ENCODE measurements at regions not wholly inside any gene's neighbourhood (a gene's known extent, or its start where the extent isn't known, plus 50 kb on each side); places are given as distances from the start of the nearest gene placed in this dataset.
A peak's percentile ranks its signal among the peaks of the same experiment; 100 is the strongest.
"Not testable (repeated sequence)": the region's sequence is repeated elsewhere in the genome, so short reads cannot be mapped to it uniquely, and the experiment has no call there.

GRCh38 chr2:40666398-40666797 lies 214.5 kb upstream of the SLC8A1 start:
- TF ChIP-seq Cebpa-rat (IDR thresholded peaks at IDR 0.05), result no peak
- Histone ChIP-seq H3K9ac (no peak overlapping the region), H3K36me3 (no peaks in the 10 kb centered on the region), H3K4me1 (no peaks in the 10 kb centered on the region), H4K20me1 (no peaks in the 10 kb centered on the region), H3K27ac (no peak overlapping the region), H3K4me2 (no peak overlapping the region), H3K4me3 (no peak overlapping the region), H3K27me3 (no peaks in the 10 kb centered on the region), H3K9me3 (no peaks in the 10 kb centered on the region)

- 0 out of 2 replicates have a peak, but pooled peaks cover 7% of the 10 kb centered on the region for H3K9me3 ChIP-seq
- no peak overlapping the region for H3K9ac ChIP-seq
- no peaks in the 10 kb centered on the region for H3K36me3 ChIP-seq
- H3K27ac ChIP-seq, result no peak overlapping the region
- no peaks in the 10 kb centered on the region for H4K20me1 ChIP-seq
- H3K27me3 ChIP-seq, result no peaks in the 10 kb centered on the region
- H3K4me1 ChIP-seq, result no peaks in the 10 kb centered on the region
- H3K4me3 ChIP-seq, result no peak overlapping the region
- peak; percentile 77; the same call in 1 of the 2 replicates for TF ChIP-seq Cebpa-rat (IDR thresholded peaks at IDR 0.05)
- no peak overlapping the region for H3K4me2 ChIP-seq
These were observed 216.5 kb upstream of the SLC8A1 start for GRCh38 chr2:40668425-40668824.

GRCh38 chr2:40676134-40676790 lies 224.4 kb upstream of the SLC8A1 start:
- H3K9ac ChIP-seq, H3K27me3 ChIP-seq, H3K4me3 ChIP-seq, H3K4me1 ChIP-seq, H4K20me1 ChIP-seq, H3K27ac ChIP-seq, H3K4me2 ChIP-seq, H3K36me3 ChIP-seq: not testable (repeated sequence)
- H3K9me3 ChIP-seq, result peaks cover 20% of the 10 kb centered on the region

DNA sequence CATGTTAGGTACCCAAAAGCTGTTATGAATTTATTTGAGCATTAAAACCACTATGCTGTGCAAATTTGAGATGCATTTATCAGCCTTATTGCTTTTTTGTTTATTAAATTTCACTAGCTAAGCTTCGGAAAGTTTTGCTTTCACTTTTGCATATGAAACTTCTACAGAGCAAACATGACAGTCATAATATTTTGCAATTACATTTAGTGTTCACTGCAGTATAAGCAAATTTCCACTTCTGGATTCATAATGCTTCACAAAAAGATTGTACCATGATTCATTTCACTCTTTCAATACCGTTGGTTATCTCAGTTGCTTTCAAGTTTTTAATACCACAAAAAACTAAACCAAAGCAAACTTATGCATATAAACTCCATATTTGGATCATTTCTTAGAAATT lies 228.7 kb upstream of the SLC8A1 start:
- H3K27ac ChIP-seq, result no peak overlapping the region
- no peaks in the 10 kb centered on the region for H4K20me1 ChIP-seq
- TF ChIP-seq Cebpa-rat (IDR thresholded peaks at IDR 0.05), result no peak
- no peak overlapping the region for H3K4me3 ChIP-seq
- H3K4me2 ChIP-seq, result no peak overlapping the region
- H3K36me3 ChIP-seq, result no peaks in the 10 kb centered on the region
- H3K9me3 ChIP-seq, result peaks cover 13% of the 10 kb centered on the region
- H3K9ac ChIP-seq, result no peak overlapping the region
- H3K27me3 ChIP-seq, result no peaks in the 10 kb centered on the region
- H3K4me1 ChIP-seq, result no peaks in the 10 kb centered on the region

DNA sequence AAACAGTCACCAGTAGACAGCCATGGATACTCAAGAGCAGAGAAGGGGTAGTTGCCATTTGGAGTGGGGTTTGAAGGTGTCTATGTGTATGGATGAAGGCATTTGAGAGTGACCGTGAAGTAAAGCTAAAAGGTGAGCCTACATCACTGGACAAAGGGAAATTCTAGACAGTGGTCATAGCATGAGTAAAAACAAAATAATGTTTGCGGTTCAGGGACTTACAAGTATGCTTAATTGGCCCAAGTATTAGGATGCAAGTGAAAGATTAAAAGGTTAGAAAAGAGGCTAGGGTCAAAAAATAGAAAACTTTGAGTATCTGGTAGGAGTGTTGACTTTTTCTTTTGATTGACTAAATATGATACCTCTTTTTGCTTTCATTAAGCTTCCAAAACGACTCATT lies 238.1 kb upstream of the SLC8A1 start:
- Histone ChIP-seq H3K36me3 (no peaks in the 10 kb centered on the region), H3K27ac (no peak overlapping the region), H3K27me3 (no peaks in the 10 kb centered on the region), H3K4me2 (no peak overlapping the region), H3K9ac (no peak overlapping the region), H3K4me1 (no peaks in the 10 kb centered on the region), H4K20me1 (no peaks in the 10 kb centered on the region), H3K9me3 (no peaks in the 10 kb centered on the region), H3K4me3 (no peak overlapping the region)
- no peak for TF ChIP-seq Cebpa-rat (IDR thresholded peaks at IDR 0.05)

GRCh38 chr2:40690525-40690924 lies 238.6 kb upstream of the SLC8A1 start:
- H3K4me1 ChIP-seq, result no peaks in the 10 kb centered on the region
- H3K27me3 ChIP-seq, result no peaks in the 10 kb centered on the region
- no peak overlapping the region for H3K9ac ChIP-seq
- H3K27ac ChIP-seq, result no peak overlapping the region
- no peaks in the 10 kb centered on the region for H3K9me3 ChIP-seq
- no peak overlapping the region for H3K4me2 ChIP-seq
- no peak for TF ChIP-seq Cebpa-rat (IDR thresholded peaks at IDR 0.05)
- no peaks in the 10 kb centered on the region for H3K36me3 ChIP-seq
- H3K4me3 ChIP-seq, result no peak overlapping the region
- H4K20me1 ChIP-seq, result no peaks in the 10 kb centered on the region

- no peaks in the 10 kb centered on the region for H3K36me3 ChIP-seq
- H3K27ac ChIP-seq, result no peak overlapping the region
- TF ChIP-seq Cebpa-rat (IDR thresholded peaks at IDR 0.05), result no peak
- H3K9ac ChIP-seq, result no peak overlapping the region
- H3K27me3 ChIP-seq, result no peaks in the 10 kb centered on the region
- no peak overlapping the region for H3K4me3 ChIP-seq
- H3K4me2 ChIP-seq, result no peak overlapping the region
- H3K9me3 ChIP-seq, result no peaks in the 10 kb centered on the region
- H4K20me1 ChIP-seq, result no peaks in the 10 kb centered on the region
- H3K4me1 ChIP-seq, result no peaks in the 10 kb centered on the region
These were observed 248.5 kb upstream of the SLC8A1 start for GRCh38 chr2:40700231-40700954.

- not testable (repeated sequence) for H4K20me1 ChIP-seq, H3K4me2 ChIP-seq
These were observed 260.5 kb upstream of the SLC8A1 start for GRCh38 chr2:40712197-40712894.

DNA sequence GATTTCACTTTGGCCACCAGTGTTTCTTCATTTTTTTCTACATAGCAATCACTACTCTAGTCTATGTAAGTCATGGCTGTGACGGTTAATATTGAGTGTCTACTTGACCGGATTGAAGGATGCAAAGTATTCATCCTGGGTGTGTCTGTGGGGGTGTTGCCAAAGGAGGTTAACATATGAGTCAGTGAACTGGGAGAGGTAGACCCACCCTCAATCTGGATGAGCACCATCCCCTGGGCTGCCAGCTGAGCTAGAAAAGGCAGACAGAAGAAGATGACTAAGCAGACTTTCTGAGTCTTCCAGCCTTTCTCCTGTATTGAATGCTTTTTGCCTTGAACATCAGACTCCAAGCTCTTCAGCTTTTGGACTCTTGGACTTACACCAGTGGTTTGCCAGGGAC lies 265.0 kb upstream of the SLC8A1 start:
- Histone ChIP-seq H3K4me1 (no peaks in the 10 kb centered on the region), H4K20me1 (no peaks in the 10 kb centered on the region), H3K27me3 (no peaks in the 10 kb centered on the region), H3K4me2 (no peak overlapping the region), H3K36me3 (no peaks in the 10 kb centered on the region), H3K27ac (no peak overlapping the region), H3K4me3 (no peak overlapping the region), H3K9ac (no peak overlapping the region), H3K9me3 (no peaks in the 10 kb centered on the region)
- TF ChIP-seq Cebpa-rat (IDR thresholded peaks at IDR 0.05), result no peak

More at GRCh38 chr2:40712197-40712894, 260.5 kb upstream of the SLC8A1 start:
- not testable (repeated sequence) for H3K36me3 ChIP-seq, H3K9ac ChIP-seq, H3K4me3 ChIP-seq, H3K27ac ChIP-seq, H3K9me3 ChIP-seq, H3K27me3 ChIP-seq, H3K4me1 ChIP-seq

DNA sequence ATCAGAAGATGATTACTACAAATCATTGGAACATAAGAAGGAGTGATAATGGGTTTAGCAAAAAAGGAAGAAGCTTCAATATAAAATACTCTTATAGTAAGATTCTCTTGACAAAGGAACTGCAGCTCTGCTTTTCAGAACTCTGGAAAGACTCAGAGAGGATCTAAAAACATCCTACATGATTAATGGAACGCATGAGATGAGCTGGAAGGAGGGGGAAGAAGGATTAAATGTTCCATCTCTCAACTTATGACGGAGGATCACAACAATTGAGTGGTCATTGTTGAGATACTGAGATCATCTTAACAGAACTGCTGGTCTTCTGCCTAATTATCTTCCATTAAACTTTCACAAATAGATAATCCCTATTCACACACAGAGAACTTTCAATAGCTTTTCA lies 267.5 kb upstream of the SLC8A1 start:
- no peak overlapping the region for H3K4me3 ChIP-seq
- H3K9me3 ChIP-seq, result no peaks in the 10 kb centered on the region
- no peak overlapping the region for H3K4me2 ChIP-seq
- H4K20me1 ChIP-seq, result no peaks in the 10 kb centered on the region
- no peak overlapping the region for H3K27ac ChIP-seq
- H3K36me3 ChIP-seq, result no peaks in the 10 kb centered on the region
- H3K4me1 ChIP-seq, result no peaks in the 10 kb centered on the region
- no peak for TF ChIP-seq Cebpa-rat (IDR thresholded peaks at IDR 0.05)
- H3K9ac ChIP-seq, result no peak overlapping the region
- no peaks in the 10 kb centered on the region for H3K27me3 ChIP-seq
